Hepatocyte (in vitro differentiated cells): ENCODE measurements at regions not wholly inside any gene's neighbourhood (a gene's known extent, or its start where the extent isn't known, plus 50 kb on each side); places are given as distances from the start of the nearest gene placed in this dataset.

ENCODE experiments used
- EZH2 ChIP-seq: fragments of 200-600 bp; sonication (generic); IDR thresholded peaks from 2 replicates; pipeline ENCODE4 v1.6.1; 2016; ENCODE audit warnings: antibody characterized with exemption, mild to moderate bottlenecking, borderline replicate concordance
- EZH2phosphoT487 ChIP-seq: fragments of 200-600 bp; sonication (generic); IDR thresholded peaks from one replicate; pipeline ENCODE4 v1.6.1; 2018; ENCODE audit warnings: antibody characterized with exemption, mild to moderate bottlenecking, low read depth, moderate library complexity; ENCODE audit not compliant: unreplicated experiment, severe bottlenecking
- TF ChIP-seq, protein P1 (sequence below): fragments of 200-600 bp; sonication (generic); IDR thresholded peaks from 2 replicates; pipeline ENCODE4 v1.5.1; 2016; ENCODE audit warnings: antibody characterized with exemption, mild to moderate bottlenecking; ENCODE audit not compliant: poor library complexity

DNA sequence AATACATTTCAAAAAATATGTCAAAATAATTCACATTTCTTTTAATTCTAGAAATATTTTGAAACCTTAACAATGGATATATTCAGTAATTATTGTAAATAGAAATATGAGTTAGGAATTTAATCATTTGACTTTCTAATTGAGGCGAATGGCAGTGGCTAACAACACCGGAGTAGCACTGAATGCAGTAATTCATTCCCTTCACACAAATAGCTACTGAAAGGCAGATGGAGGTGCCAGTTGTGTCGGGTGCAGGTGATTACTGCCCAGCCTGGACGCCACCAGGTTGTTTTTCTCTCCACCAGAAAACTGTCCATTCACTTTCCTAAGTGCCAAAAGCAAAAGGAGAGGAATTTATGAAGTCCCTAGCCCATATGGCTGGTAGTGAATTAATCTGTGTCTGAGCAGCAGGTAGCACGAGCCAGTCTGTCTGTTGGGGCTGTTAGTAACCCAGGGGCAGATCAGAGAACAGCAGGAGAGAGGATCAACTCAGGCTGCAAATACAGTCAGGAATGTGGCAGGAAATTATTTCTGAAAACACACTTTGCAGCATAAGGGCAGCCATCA, 79.3 kb upstream of the GMNC start:
- TF ChIP-seq, protein P1, sequence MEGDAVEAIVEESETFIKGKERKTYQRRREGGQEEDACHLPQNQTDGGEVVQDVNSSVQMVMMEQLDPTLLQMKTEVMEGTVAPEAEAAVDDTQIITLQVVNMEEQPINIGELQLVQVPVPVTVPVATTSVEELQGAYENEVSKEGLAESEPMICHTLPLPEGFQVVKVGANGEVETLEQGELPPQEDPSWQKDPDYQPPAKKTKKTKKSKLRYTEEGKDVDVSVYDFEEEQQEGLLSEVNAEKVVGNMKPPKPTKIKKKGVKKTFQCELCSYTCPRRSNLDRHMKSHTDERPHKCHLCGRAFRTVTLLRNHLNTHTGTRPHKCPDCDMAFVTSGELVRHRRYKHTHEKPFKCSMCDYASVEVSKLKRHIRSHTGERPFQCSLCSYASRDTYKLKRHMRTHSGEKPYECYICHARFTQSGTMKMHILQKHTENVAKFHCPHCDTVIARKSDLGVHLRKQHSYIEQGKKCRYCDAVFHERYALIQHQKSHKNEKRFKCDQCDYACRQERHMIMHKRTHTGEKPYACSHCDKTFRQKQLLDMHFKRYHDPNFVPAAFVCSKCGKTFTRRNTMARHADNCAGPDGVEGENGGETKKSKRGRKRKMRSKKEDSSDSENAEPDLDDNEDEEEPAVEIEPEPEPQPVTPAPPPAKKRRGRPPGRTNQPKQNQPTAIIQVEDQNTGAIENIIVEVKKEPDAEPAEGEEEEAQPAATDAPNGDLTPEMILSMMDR: no peak
- no peak for TF ChIP-seq EZH2phosphoT487
- no peak for TF ChIP-seq EZH2
